ENCODE measurements at regions not wholly inside any gene's neighbourhood (a gene's known extent, or its start where the extent isn't known, plus 50 kb on each side); places are given as distances from the start of the nearest gene placed in this dataset.

GRCh38 chr1:5781079-5781478 lies 211.1 kb downstream of the NPHP4 start:
- DNase-seq (ENCODE audit: low spot score) = no peak
- ChIA-PET CTCF (interaction anchor here (1.1 kb wide), 1 partner anchor 35 kb away, joined by 3 read pairs; no protein-coding TSS in a partner anchor), POLR2A (no interaction called here)

More at GRCh38 chr1:5781079-5781478, 211.1 kb downstream of the NPHP4 start:
- Mint-ChIP-seq H3K4me3 (no peak overlapping the region), H3K9me3 (peaks cover 11% of the 10 kb centered on the region), H3K36me3 (peaks cover 3% of the 10 kb centered on the region; the same call in 1 of the 2 replicates), H3K27me3 (ENCODE audit: low read depth) (no peaks in the 10 kb centered on the region; the same call in 1 of the 2 replicates), H3K27ac (no peak overlapping the region), H3K4me1 (no peaks in the 10 kb centered on the region)
- ATAC-seq = no peak
- TF ChIP-seq ATF1 (CRISPR knock-in tag; IDR thresholded peaks at IDR 0.05) = no peak
- TF ChIP-seq USF1 (CRISPR knock-in tag; IDR thresholded peaks at IDR 0.05) = no peak
- no peak for TF ChIP-seq ARID4B (CRISPR knock-in tag; IDR thresholded peaks at IDR 0.05; ENCODE audit: borderline replicate concordance)
- no peak for TF ChIP-seq IRF2 (CRISPR knock-in tag; IDR thresholded peaks at IDR 0.05; ENCODE audit: borderline replicate concordance, low read depth)
- TF ChIP-seq EMX1 (CRISPR knock-in tag; IDR thresholded peaks at IDR 0.05) = no peak
- TF ChIP-seq NR3C1 (CRISPR knock-in tag; conservative IDR thresholded peaks at IDR 0.05; ENCODE audit: low read depth) = no peak
- TF ChIP-seq FOXP4 (CRISPR knock-in tag; IDR thresholded peaks at IDR 0.05) = no peak
- TF ChIP-seq RORB (CRISPR knock-in tag; IDR thresholded peaks at IDR 0.05) = no peak
- TF ChIP-seq ZNF425 (CRISPR knock-in tag; conservative IDR thresholded peaks at IDR 0.05) = no peak
- no peak for TF ChIP-seq MYBL2 (CRISPR knock-in tag; IDR thresholded peaks at IDR 0.05)
- TF ChIP-seq KAT7 (CRISPR knock-in tag; IDR thresholded peaks at IDR 0.05; ENCODE audit: borderline replicate concordance) = no peak
- no peak for TF ChIP-seq ZNF121 (CRISPR knock-in tag; IDR thresholded peaks at IDR 0.05)
- TF ChIP-seq HMGA2 (CRISPR knock-in tag; IDR thresholded peaks at IDR 0.05) = no peak
- no peak for TF ChIP-seq ZBTB43 (CRISPR knock-in tag; IDR thresholded peaks at IDR 0.05)
- TF ChIP-seq ZNF263 (CRISPR knock-in tag; IDR thresholded peaks at IDR 0.05; ENCODE audit: low read depth) = no peak
- no peak for TF ChIP-seq AR (CRISPR knock-in tag; IDR thresholded peaks at IDR 0.05)
- TF ChIP-seq TEAD1 (CRISPR knock-in tag; IDR thresholded peaks at IDR 0.05) = no peak
- no peak for TF ChIP-seq CREB1 (CRISPR knock-in tag; IDR thresholded peaks at IDR 0.05)

Data from WTC11 (cell line).